HepG2 (cell line): ENCODE measurements at regions not wholly inside any gene's neighbourhood (a gene's known extent, or its start where the extent isn't known, plus 50 kb on each side); places are given as distances from the start of the nearest gene placed in this dataset.

Experiments used
- AKAP8 ChIP-seq: sonication (generic); formaldehyde crosslinking; IDR thresholded peaks from 2 replicates; pipeline ENCODE4 v1.5.1; 2020; ENCODE audit warnings: mild to moderate bottlenecking, missing genetic modification reagents
- BRCA1 ChIP-seq: sonication (generic); formaldehyde crosslinking; IDR thresholded peaks from 2 replicates; pipeline ENCODE4 v1.4.0; 2020; ENCODE audit warnings: missing genetic modification reagents
- CCDC6 ChIP-seq: sonication (generic); formaldehyde crosslinking; IDR thresholded peaks from 2 replicates; pipeline ENCODE4 v1.8.1; 2022; ENCODE audit warnings: mild to moderate bottlenecking, missing genetic modification reagents, moderate library complexity
- EED ChIP-seq: sonication (generic); formaldehyde crosslinking; IDR thresholded peaks from 2 replicates; pipeline ENCODE4 v1.5.0; 2020; ENCODE audit warnings: mild to moderate bottlenecking, missing genetic modification reagents
- ELF1 ChIP-seq: sonication (generic); formaldehyde crosslinking; IDR thresholded peaks from 2 replicates; pipeline ENCODE4 v1.4.0; 2020; ENCODE audit warnings: missing genetic modification reagents
- MAFK ChIP-seq, 2 experiments: IDR thresholded peaks in 1 of 2; conservative IDR thresholded peaks in 1 of 2; 2 replicates each; pipeline ENCODE4 v1.6.1; 2011; ENCODE audit warnings: improper control_type of control experiment in 2 of 2, low read length in 2 of 2
- MTA3 ChIP-seq: sonication (generic); formaldehyde crosslinking; IDR thresholded peaks from 2 replicates; pipeline ENCODE4 v1.4.0; 2020; ENCODE audit warnings: missing genetic modification reagents
- NCOR1 ChIP-seq: fragments of 200-600 bp; sonication (generic); IDR thresholded peaks from 2 replicates; pipeline ENCODE4 v1.7.0; 2017; ENCODE audit warnings: antibody characterized with exemption, low read length, borderline replicate concordance
- PRMT3 ChIP-seq: sonication (generic); formaldehyde crosslinking; IDR thresholded peaks from 2 replicates; pipeline ENCODE4 v1.8.1; 2022; ENCODE audit warnings: low read depth, mild to moderate bottlenecking, moderate library complexity, missing genetic modification reagents, borderline replicate concordance
- PRPF4 ChIP-seq: fragments of 200-400 bp; formaldehyde crosslinking; IDR thresholded peaks from 2 replicates; pipeline ENCODE4 v1.6.1; 2016; ENCODE audit warnings: low read length, low read depth; ENCODE audit not compliant: poor library complexity, severe bottlenecking
- REPIN1 ChIP-seq: sonication (generic); formaldehyde crosslinking; IDR thresholded peaks from 2 replicates; pipeline ENCODE4 v1.8.0; 2022; ENCODE audit warnings: missing genetic modification reagents, low read depth, mild to moderate bottlenecking, borderline replicate concordance
- SMARCC2 ChIP-seq: fragments of 450-650 bp; IDR thresholded peaks from 2 replicates; pipeline ENCODE4 v1.6.1; 2017; ENCODE audit warnings: antibody characterized with exemption, mild to moderate bottlenecking
- ZHX1 ChIP-seq: sonication (generic); formaldehyde crosslinking; IDR thresholded peaks from 2 replicates; pipeline ENCODE4 v1.8.1; 2022; ENCODE audit warnings: low read depth, mild to moderate bottlenecking, missing genetic modification reagents
- ZKSCAN5 ChIP-seq: sonication (generic); formaldehyde crosslinking; IDR thresholded peaks from 2 replicates; pipeline ENCODE4 v1.5.1; 2020; ENCODE audit warnings: mild to moderate bottlenecking, missing genetic modification reagents
- ZNF235 ChIP-seq: sonication (generic); formaldehyde crosslinking; IDR thresholded peaks from 2 replicates; pipeline ENCODE4 v1.8.1; 2023; ENCODE audit warnings: mild to moderate bottlenecking, missing genetic modification reagents, borderline replicate concordance
- ZNF772 ChIP-seq: sonication (generic); formaldehyde crosslinking; IDR thresholded peaks from 2 replicates; pipeline ENCODE4 v1.5.0; 2020; ENCODE audit warnings: mild to moderate bottlenecking, missing genetic modification reagents
- TF ChIP-seq, protein P1 (sequence below): sonication (generic); formaldehyde crosslinking; IDR thresholded peaks from 2 replicates; pipeline ENCODE4 v1.4.0; 2020; ENCODE audit warnings: missing genetic modification reagents
- TF ChIP-seq, protein P2 (sequence below): sonication (generic); formaldehyde crosslinking; IDR thresholded peaks from 2 replicates; pipeline ENCODE4 v1.4.0; 2020; ENCODE audit warnings: missing genetic modification reagents, mild to moderate bottlenecking, borderline replicate concordance
- TF ChIP-seq, protein P3 (sequence below): sonication (generic); formaldehyde crosslinking; IDR thresholded peaks from 2 replicates; pipeline ENCODE4 v1.4.0; 2020; ENCODE audit warnings: missing genetic modification reagents
- TF ChIP-seq, protein P4 (sequence below): sonication (generic); formaldehyde crosslinking; IDR thresholded peaks from 2 replicates; pipeline ENCODE4 v1.4.0; 2020; ENCODE audit warnings: missing genetic modification reagents, borderline replicate concordance

DNA sequence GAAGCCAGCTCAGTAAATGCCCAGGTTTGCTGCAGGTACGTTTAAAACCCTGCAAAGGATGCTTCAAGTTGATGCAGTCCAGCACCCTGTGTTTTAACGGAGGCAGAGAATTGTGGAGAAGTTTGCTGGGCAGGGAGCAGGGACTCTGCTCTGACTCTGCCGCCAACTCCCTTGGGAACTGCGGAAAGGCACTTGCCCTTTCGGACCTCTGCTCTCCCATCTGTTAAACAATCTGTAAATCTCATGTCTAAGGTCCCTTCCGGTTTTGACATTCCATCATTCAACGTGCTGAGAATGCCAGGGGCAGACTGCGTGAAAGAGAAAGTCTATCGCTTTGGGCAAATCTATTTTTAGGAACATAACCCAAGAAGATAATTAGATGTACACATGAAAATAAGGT, 184.5 kb downstream of the OPA1 start (continued):
- TF ChIP-seq, protein P1, sequence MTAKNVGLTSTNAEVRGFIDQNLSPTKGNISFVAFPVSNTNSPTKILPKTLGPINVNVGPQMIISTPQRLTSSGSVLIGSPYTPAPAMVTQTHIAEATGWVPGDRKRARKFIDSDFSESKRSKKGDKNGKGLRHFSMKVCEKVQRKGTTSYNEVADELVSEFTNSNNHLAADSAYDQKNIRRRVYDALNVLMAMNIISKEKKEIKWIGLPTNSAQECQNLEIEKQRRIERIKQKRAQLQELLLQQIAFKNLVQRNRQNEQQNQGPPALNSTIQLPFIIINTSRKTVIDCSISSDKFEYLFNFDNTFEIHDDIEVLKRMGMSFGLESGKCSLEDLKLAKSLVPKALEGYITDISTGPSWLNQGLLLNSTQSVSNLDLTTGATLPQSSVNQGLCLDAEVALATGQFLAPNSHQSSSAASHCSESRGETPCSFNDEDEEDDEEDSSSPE (CRISPR knock-in tag): 0 out of 2 replicates have a peak, but pooled peaks have one; percentile 56
- TF ChIP-seq MAFK (conservative IDR thresholded peaks at IDR 0.05 in 1 of 2, IDR thresholded peaks at IDR 0.05 in 1 of 2; ENCODE audit: low read length in 2 of 2) (no peak), ZNF772 (CRISPR knock-in tag) (no peak), REPIN1 (CRISPR knock-in tag) (0 out of 2 replicates have a peak, but pooled peaks have one; percentile 29), ZKSCAN5 (CRISPR knock-in tag) (no peak), PRPF4 (no peak), BRCA1 (CRISPR knock-in tag) (no peak), SMARCC2 (no peak), ZNF235 (no peak), ELF1 (CRISPR knock-in tag) (peak; percentile 77), MTA3 (CRISPR knock-in tag) (no peak), CCDC6 (CRISPR knock-in tag) (no peak), ZHX1 (CRISPR knock-in tag) (no peak), NCOR1 (peak; percentile 32; the same call in 1 of the 2 replicates), EED (CRISPR knock-in tag) (no peak), PRMT3 (CRISPR knock-in tag) (no peak), AKAP8 (no peak)
- TF ChIP-seq, protein P2, sequence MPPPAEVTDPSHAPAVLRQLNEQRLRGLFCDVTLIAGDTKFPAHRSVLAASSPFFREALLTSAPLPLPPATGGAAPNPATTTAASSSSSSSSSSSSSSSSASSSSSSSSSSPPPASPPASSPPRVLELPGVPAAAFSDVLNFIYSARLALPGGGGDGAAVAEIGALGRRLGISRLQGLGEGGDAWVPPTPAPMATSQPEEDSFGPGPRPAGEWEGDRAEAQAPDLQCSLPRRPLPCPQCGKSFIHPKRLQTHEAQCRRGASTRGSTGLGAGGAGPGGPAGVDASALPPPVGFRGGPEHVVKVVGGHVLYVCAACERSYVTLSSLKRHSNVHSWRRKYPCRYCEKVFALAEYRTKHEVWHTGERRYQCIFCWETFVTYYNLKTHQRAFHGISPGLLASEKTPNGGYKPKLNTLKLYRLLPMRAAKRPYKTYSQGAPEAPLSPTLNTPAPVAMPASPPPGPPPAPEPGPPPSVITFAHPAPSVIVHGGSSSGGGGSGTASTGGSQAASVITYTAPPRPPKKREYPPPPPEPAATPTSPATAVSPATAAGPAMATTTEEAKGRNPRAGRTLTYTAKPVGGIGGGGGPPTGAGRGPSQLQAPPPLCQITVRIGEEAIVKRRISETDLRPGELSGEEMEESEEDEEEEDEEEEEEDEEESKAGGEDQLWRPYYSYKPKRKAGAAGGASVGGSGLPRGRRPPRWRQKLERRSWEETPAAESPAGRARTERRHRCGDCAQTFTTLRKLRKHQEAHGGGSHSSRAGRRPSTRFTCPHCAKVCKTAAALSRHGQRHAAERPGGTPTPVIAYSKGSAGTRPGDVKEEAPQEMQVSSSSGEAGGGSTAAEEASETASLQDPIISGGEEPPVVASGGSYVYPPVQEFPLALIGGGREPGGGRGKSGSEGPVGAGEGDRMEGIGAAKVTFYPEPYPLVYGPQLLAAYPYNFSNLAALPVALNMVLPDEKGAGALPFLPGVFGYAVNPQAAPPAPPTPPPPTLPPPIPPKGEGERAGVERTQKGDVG (CRISPR knock-in tag): no peak
- TF ChIP-seq, protein P3, sequence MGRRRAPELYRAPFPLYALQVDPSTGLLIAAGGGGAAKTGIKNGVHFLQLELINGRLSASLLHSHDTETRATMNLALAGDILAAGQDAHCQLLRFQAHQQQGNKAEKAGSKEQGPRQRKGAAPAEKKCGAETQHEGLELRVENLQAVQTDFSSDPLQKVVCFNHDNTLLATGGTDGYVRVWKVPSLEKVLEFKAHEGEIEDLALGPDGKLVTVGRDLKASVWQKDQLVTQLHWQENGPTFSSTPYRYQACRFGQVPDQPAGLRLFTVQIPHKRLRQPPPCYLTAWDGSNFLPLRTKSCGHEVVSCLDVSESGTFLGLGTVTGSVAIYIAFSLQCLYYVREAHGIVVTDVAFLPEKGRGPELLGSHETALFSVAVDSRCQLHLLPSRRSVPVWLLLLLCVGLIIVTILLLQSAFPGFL (CRISPR knock-in tag): no peak
- TF ChIP-seq, protein P4, sequence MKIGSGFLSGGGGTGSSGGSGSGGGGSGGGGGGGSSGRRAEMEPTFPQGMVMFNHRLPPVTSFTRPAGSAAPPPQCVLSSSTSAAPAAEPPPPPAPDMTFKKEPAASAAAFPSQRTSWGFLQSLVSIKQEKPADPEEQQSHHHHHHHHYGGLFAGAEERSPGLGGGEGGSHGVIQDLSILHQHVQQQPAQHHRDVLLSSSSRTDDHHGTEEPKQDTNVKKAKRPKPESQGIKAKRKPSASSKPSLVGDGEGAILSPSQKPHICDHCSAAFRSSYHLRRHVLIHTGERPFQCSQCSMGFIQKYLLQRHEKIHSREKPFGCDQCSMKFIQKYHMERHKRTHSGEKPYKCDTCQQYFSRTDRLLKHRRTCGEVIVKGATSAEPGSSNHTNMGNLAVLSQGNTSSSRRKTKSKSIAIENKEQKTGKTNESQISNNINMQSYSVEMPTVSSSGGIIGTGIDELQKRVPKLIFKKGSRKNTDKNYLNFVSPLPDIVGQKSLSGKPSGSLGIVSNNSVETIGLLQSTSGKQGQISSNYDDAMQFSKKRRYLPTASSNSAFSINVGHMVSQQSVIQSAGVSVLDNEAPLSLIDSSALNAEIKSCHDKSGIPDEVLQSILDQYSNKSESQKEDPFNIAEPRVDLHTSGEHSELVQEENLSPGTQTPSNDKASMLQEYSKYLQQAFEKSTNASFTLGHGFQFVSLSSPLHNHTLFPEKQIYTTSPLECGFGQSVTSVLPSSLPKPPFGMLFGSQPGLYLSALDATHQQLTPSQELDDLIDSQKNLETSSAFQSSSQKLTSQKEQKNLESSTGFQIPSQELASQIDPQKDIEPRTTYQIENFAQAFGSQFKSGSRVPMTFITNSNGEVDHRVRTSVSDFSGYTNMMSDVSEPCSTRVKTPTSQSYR (CRISPR knock-in tag): peak; percentile 60; the same call in 1 of the 2 replicates
